IMR-90 (cell line): ENCODE measurements at regions not wholly inside any gene's neighbourhood (a gene's known extent, or its start where the extent isn't known, plus 50 kb on each side); places are given as distances from the start of the nearest gene placed in this dataset.

Experiments used
- ATAC-seq: fragments of 200-7000 bp; cut with Tn5 transposase; 2 replicates; pipeline ENCODE4 v1.9.1; 2020; ENCODE audit warnings: low read depth, mild to moderate bottlenecking, moderate library complexity
- BruUV-seq: library from RNA; stranded (reverse); fragments of 400-500 nt; replicated peaks from 2 replicates; lab custom pipeline; 2021; lab: Mats Ljungman, UMichigan
- CTCF ChIA-PET: fragments of 300-600 bp; formaldehyde crosslinking; extraction: SDS; loops from one replicate; lab custom pipeline; 2021; ENCODE audit warnings: antibody characterized with exemption; lab: Yijun Ruan, JAX
- POLR2A ChIA-PET: fragments of 300-600 bp; sonication (Branson Sonifier 250); formaldehyde crosslinking; loops from one replicate; lab custom pipeline; 2022; ENCODE audit warnings: antibody characterized with exemption; ENCODE audit not compliant: unreplicated experiment; lab: Charles Lee
- DNase-seq: peaks from one replicate; pipeline ENCODE4 v3.0.0; 2013
- H2AFZ ChIP-seq: replicated peaks from 2 replicates; pipeline ENCODE3; 2013; ENCODE audit warnings: low read length, mild to moderate bottlenecking; ENCODE audit not compliant: poor library complexity
- H2AK5ac ChIP-seq: 2 replicates; pipeline ENCODE4 v1.6.1; 2013; ENCODE audit warnings: low read depth, low read length, inconsistent platforms
- H2AK9ac ChIP-seq: replicated peaks from 2 replicates; pipeline ENCODE3; 2013; ENCODE audit warnings: mild to moderate bottlenecking, low read depth, low read length, moderate library complexity; ENCODE audit not compliant: poor library complexity
- H2BK120ac ChIP-seq: 2 replicates; pipeline ENCODE4 v1.6.1; 2013; ENCODE audit warnings: low read depth, low read length, inconsistent platforms
- H2BK15ac ChIP-seq: 3 replicates; pipeline ENCODE4 v1.6.1; 2013; ENCODE audit warnings: low read depth, low read length, inconsistent platforms
- H2BK20ac ChIP-seq: 2 replicates; pipeline ENCODE4 v1.6.1; 2013; ENCODE audit warnings: low read depth, mild to moderate bottlenecking, inconsistent platforms, low read length, moderate library complexity
- H2BK5ac ChIP-seq: 2 replicates; pipeline ENCODE4 v1.6.1; 2013; ENCODE audit warnings: mild to moderate bottlenecking, low read depth, low read length, inconsistent platforms; ENCODE audit not compliant: poor library complexity, severe bottlenecking
- H3K14ac ChIP-seq: replicated peaks from 2 replicates; pipeline ENCODE4 v1.6.1; 2013; ENCODE audit warnings: low read depth, low read length, inconsistent platforms
- H3K18ac ChIP-seq: 2 replicates; pipeline ENCODE4 v1.6.1; 2013; ENCODE audit warnings: low read depth, low read length, control low read depth
- H3K23ac ChIP-seq: 2 replicates; pipeline ENCODE4 v1.6.1; 2013; ENCODE audit warnings: low read depth, low read length, inconsistent platforms
- H3K27ac ChIP-seq: 2 replicates; pipeline ENCODE4 v1.5.1; 2013; ENCODE audit warnings: mild to moderate bottlenecking, control low read depth, low read length; ENCODE audit not compliant: insufficient read depth
- H3K27me3 ChIP-seq: 2 replicates; pipeline ENCODE4 v1.6.1; 2013; ENCODE audit warnings: low read length; ENCODE audit not compliant: control insufficient read depth, insufficient read depth
- H3K36me3 ChIP-seq: 2 replicates; pipeline ENCODE4 v1.6.1; 2013; ENCODE audit warnings: low read length, mixed read lengths; ENCODE audit not compliant: control insufficient read depth, insufficient read depth
- H3K4ac ChIP-seq: 2 replicates; pipeline ENCODE4 v1.6.1; 2013; ENCODE audit warnings: low read depth, low read length, inconsistent platforms
- H3K4me1 ChIP-seq: 2 replicates; pipeline ENCODE4 v1.6.1; 2013; ENCODE audit warnings: low read length, mixed read lengths; ENCODE audit not compliant: control insufficient read depth, insufficient read depth
- H3K4me2 ChIP-seq: 2 replicates; pipeline ENCODE4 v1.6.1; 2013; ENCODE audit warnings: low read depth, mild to moderate bottlenecking, control low read depth, low read length, moderate library complexity
- H3K4me3 ChIP-seq: 2 replicates; pipeline ENCODE4 v1.5.1; 2013; ENCODE audit warnings: low read depth, mild to moderate bottlenecking, control low read depth, low read length, moderate library complexity; ENCODE audit not compliant: insufficient read depth
- H3K56ac ChIP-seq: 2 replicates; pipeline ENCODE4 v1.6.1; 2013; ENCODE audit warnings: low read length, inconsistent platforms; ENCODE audit not compliant: insufficient read depth; ENCODE audit errors: extremely low read depth
- H3K79me1 ChIP-seq, 2 experiments: 2 replicates each; pipeline ENCODE4 v1.6.1; 2013; ENCODE audit warnings: low read length in 2 of 2, inconsistent platforms in 1 of 2, low read depth in 1 of 2
- H3K9ac ChIP-seq: 2 replicates; pipeline ENCODE4 v1.6.1; 2013; ENCODE audit warnings: low read depth, low read length, control low read depth
- H3K9me1 ChIP-seq: 2 replicates; pipeline ENCODE4 v1.6.1; 2013; ENCODE audit warnings: low read length, inconsistent platforms; ENCODE audit not compliant: insufficient read depth
- H3K9me3 ChIP-seq: 2 replicates; pipeline ENCODE4 v1.6.1; 2013; ENCODE audit warnings: low read length; ENCODE audit not compliant: control insufficient read depth, insufficient read depth
- H4K20me1 ChIP-seq: 2 replicates; pipeline ENCODE4 v1.6.1; 2013; ENCODE audit warnings: low read length, inconsistent platforms; ENCODE audit not compliant: insufficient read depth
- H4K5ac ChIP-seq: 2 replicates; pipeline ENCODE4 v1.6.1; 2013; ENCODE audit warnings: mild to moderate bottlenecking, low read depth, low read length, control low read depth
- H4K8ac ChIP-seq, 2 experiments: 2 replicates each; pipeline ENCODE4 v1.6.1; 2013; ENCODE audit warnings: low read depth in 2 of 2, low read length in 2 of 2, control low read depth in 1 of 2, inconsistent platforms in 1 of 2
- H4K91ac ChIP-seq: 2 replicates; pipeline ENCODE4 v1.6.1; 2013; ENCODE audit warnings: low read depth, low read length, inconsistent platforms; ENCODE audit not compliant: insufficient read depth
- BHLHE40 ChIP-seq: fragments of 150-350 bp; IDR thresholded peaks from 2 replicates; pipeline ENCODE4 v1.6.1; 2016; ENCODE audit warnings: mild to moderate bottlenecking, low read depth, low read length
- CEBPB ChIP-seq: IDR thresholded peaks from 2 replicates; pipeline ENCODE4 v1.6.1; 2012; ENCODE audit warnings: low read depth, low read length, improper control_type of control experiment
- ELK1 ChIP-seq: fragments of 150-350 bp; IDR thresholded peaks from 2 replicates; pipeline ENCODE4 v1.6.1; 2016; ENCODE audit warnings: low read depth, mild to moderate bottlenecking, low read length, moderate library complexity, borderline replicate concordance
- FOS ChIP-seq: fragments of 150-350 bp; IDR thresholded peaks from 2 replicates; pipeline ENCODE4 v1.6.1; 2016; ENCODE audit warnings: low read depth, low read length
- MAFK ChIP-seq: IDR thresholded peaks from 2 replicates; pipeline ENCODE4 v1.6.1; 2012; ENCODE audit warnings: low read depth, low read length, improper control_type of control experiment
- MAZ ChIP-seq: IDR thresholded peaks from 2 replicates; pipeline ENCODE4 v1.6.1; 2012; ENCODE audit warnings: low read depth, mild to moderate bottlenecking, low read length, improper control_type of control experiment, moderate library complexity, borderline replicate concordance
- MXI1 ChIP-seq: IDR thresholded peaks from 2 replicates; pipeline ENCODE4 v1.6.1; 2012; ENCODE audit warnings: low read depth, mild to moderate bottlenecking, low read length, moderate library complexity, borderline replicate concordance
- NFE2L2 ChIP-seq: fragments of 150-350 bp; IDR thresholded peaks from 2 replicates; pipeline ENCODE4 v1.6.1; 2016; ENCODE audit warnings: low read depth, mild to moderate bottlenecking, low read length
- POLR2A ChIP-seq: IDR thresholded peaks from 2 replicates; pipeline ENCODE4 v1.6.1; 2012; ENCODE audit warnings: mild to moderate bottlenecking, low read depth, low read length
- RAD21 ChIP-seq: IDR thresholded peaks from 2 replicates; pipeline ENCODE4 v1.6.1; 2012; ENCODE audit warnings: low read length, improper control_type of control experiment
- RCOR1 ChIP-seq: IDR thresholded peaks from 2 replicates; pipeline ENCODE4 v1.6.1; 2012; ENCODE audit warnings: mild to moderate bottlenecking, low read length, improper control_type of control experiment; ENCODE audit not compliant: insufficient replicate concordance
- RFX5 ChIP-seq: IDR thresholded peaks from 2 replicates; pipeline ENCODE4 v1.8.0; 2012; ENCODE audit warnings: low read depth, mild to moderate bottlenecking, low read length, moderate library complexity
- WGBS, 2 experiments: methylation state at CpG; one replicate each; pipeline versions ENCODE4 v1.1.5 to v1.1.7; 2013; ENCODE audit warnings: missing lambda C conversion rate in 2 of 2; ENCODE audit not compliant: insufficient read length in 1 of 2; ENCODE audit errors: extremely low coverage in 2 of 2; 5-methylcytosine and 5-hydroxymethylcytosine counted together
- dilution Hi-C: fragments of 300-500 bp; cut with HindIII; formaldehyde crosslinking; loops from one replicate; pipeline ENCODE4 v1.14.3; 2018; ENCODE audit warnings: low sequenced_read_pairs; ENCODE audit not compliant: unreplicated experiment
- in situ Hi-C: fragments of 300-500 bp; cut with MboI; formaldehyde crosslinking; loops from 3 replicates; pipeline ENCODE4 v1.14.3; 2019; ENCODE audit warnings: low sequenced_read_pairs, inconsistent platforms, mixed read lengths
- intact Hi-C: fragments of 100-400 bp; cut with micrococcal nuclease; formaldehyde crosslinking; loops from 2 replicates; pipeline ENCODE4 v1.10.0; 2022
- TF ChIP-seq, protein P1 (sequence below): fragments of 150-350 bp; IDR thresholded peaks from 2 replicates; pipeline ENCODE4 v1.6.1; 2017; ENCODE audit warnings: mild to moderate bottlenecking, antibody characterized with exemption, low read length, low read depth
- TF ChIP-seq, protein P2 (sequence below): conservative IDR thresholded peaks from 2 replicates; pipeline ENCODE4 v1.5.1; 2012; ENCODE audit warnings: mild to moderate bottlenecking, low read depth, low read length, improper control_type of control experiment

DNA sequence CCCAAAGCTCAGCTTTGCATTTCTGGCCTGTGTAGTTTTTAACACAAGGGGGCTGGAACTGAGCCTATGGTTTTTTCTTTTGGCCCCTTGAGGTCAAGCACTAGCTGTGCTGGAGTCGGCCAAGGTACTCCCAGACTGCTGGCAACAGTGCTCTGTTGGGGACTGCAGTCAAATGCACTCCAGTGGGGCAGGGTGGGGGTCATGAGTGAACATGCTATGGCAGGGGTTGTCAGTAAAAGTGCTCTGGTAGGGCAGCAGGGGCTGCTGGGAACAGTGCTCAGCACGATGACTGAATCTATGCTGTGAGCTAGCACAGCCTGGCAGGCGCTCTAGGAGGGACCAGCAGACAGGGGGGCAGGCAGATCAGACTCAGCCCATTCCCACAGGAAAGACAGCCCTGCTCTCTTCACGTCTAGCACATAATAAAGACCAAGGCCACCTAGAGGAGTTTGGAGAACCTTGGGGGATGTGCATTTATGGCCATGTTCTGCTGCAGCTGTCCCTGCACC is 55.0 kb upstream of the CERS6 start:
- H3K36me3 ChIP-seq: no peaks in the 10 kb centered on the region
- H3K9ac ChIP-seq: no peak overlapping the region
- no peak overlapping the region for H3K4me3 ChIP-seq
- no peak overlapping the region for H2AFZ ChIP-seq
- H4K20me1 ChIP-seq: no peaks in the 10 kb centered on the region
- no peak overlapping the region for H2BK120ac ChIP-seq
- no peak overlapping the region for H2BK5ac ChIP-seq
- dilution Hi-C loops: no loop called here
- H2AK9ac ChIP-seq: no peak overlapping the region
- H3K4ac ChIP-seq: no peak overlapping the region
- no peak overlapping the region for H3K14ac ChIP-seq
- TF ChIP-seq MAZ (no peak), MXI1 (no peak), RCOR1 (no peak), NFE2L2 (no peak), CEBPB (no peak), BHLHE40 (no peak), RFX5 (no peak), MAFK (no peak), ELK1 (no peak), FOS (no peak), RAD21 (no peak), POLR2A (no peak)
- TF ChIP-seq, protein P1, sequence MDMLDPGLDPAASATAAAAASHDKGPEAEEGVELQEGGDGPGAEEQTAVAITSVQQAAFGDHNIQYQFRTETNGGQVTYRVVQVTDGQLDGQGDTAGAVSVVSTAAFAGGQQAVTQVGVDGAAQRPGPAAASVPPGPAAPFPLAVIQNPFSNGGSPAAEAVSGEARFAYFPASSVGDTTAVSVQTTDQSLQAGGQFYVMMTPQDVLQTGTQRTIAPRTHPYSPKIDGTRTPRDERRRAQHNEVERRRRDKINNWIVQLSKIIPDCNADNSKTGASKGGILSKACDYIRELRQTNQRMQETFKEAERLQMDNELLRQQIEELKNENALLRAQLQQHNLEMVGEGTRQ: no peak
- TF ChIP-seq, protein P2, sequence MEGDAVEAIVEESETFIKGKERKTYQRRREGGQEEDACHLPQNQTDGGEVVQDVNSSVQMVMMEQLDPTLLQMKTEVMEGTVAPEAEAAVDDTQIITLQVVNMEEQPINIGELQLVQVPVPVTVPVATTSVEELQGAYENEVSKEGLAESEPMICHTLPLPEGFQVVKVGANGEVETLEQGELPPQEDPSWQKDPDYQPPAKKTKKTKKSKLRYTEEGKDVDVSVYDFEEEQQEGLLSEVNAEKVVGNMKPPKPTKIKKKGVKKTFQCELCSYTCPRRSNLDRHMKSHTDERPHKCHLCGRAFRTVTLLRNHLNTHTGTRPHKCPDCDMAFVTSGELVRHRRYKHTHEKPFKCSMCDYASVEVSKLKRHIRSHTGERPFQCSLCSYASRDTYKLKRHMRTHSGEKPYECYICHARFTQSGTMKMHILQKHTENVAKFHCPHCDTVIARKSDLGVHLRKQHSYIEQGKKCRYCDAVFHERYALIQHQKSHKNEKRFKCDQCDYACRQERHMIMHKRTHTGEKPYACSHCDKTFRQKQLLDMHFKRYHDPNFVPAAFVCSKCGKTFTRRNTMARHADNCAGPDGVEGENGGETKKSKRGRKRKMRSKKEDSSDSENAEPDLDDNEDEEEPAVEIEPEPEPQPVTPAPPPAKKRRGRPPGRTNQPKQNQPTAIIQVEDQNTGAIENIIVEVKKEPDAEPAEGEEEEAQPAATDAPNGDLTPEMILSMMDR: no peak
- H3K9me3 ChIP-seq: no peaks in the 10 kb centered on the region
- no peaks in the 10 kb centered on the region for H3K4me1 ChIP-seq
- POLR2A ChIA-PET: no interaction called here
- H2AK5ac ChIP-seq: no peak overlapping the region
- no peak overlapping the region for H3K27ac ChIP-seq
- WGBS, 2 experiments: no CpG with 5 or more reads among the region's 4 CpGs
- no peaks in the 10 kb centered on the region for H3K9me1 ChIP-seq
- ATAC-seq (no peak), DNase-seq (no peak)
- CTCF ChIA-PET: no interaction called here
- H3K79me1 ChIP-seq: no peaks in the 10 kb centered on the region
- H2BK20ac ChIP-seq: no peak overlapping the region
- intact Hi-C loops: no loop called here
- no peak overlapping the region for H3K4me2 ChIP-seq
- in situ Hi-C loops: no loop called here
- H4K5ac ChIP-seq: no peak overlapping the region
- no peak overlapping the region for H2BK15ac ChIP-seq
- no TSS peak for BruUV-seq
- no peaks in the 10 kb centered on the region; the same call in 1 of the 2 replicates for H3K27me3 ChIP-seq
- H4K8ac ChIP-seq: no peak overlapping the region
- H3K23ac ChIP-seq: no peak overlapping the region
- no peak overlapping the region for H4K91ac ChIP-seq
- no peak overlapping the region for H3K18ac ChIP-seq
- H3K56ac ChIP-seq: no peak overlapping the region
